ENCODE measurements at regions not wholly inside any gene's neighbourhood (a gene's known extent, or its start where the extent isn't known, plus 50 kb on each side); places are given as distances from the start of the nearest gene placed in this dataset.

- no peak for TF ChIP-seq CTCF (IDR thresholded peaks at IDR 0.05)
- no peak for TF ChIP-seq POLR2A (IDR thresholded peaks at IDR 0.05)
Observed at GRCh38 chr4:43373201-43373600, 480.7 kb downstream of the GRXCR1 start.
